CD8-positive, alpha-beta memory T cell (primary cell): ENCODE measurements at regions not wholly inside any gene's neighbourhood (a gene's known extent, or its start where the extent isn't known, plus 50 kb on each side); places are given as distances from the start of the nearest gene placed in this dataset.

ENCODE experiments used
- CTCF ChIA-PET: fragments of 350-600 bp; sonication (Branson Sonifier 250); formaldehyde crosslinking; loops from one replicate; lab custom pipeline; 2021; ENCODE audit warnings: antibody characterized with exemption; lab: Charles Lee
- POLR2A ChIA-PET: fragments of 350-600 bp; sonication (Branson Sonifier 250); formaldehyde crosslinking; loops from one replicate; lab custom pipeline; 2021; ENCODE audit warnings: antibody characterized with exemption; lab: Charles Lee
- DNase-seq, 5 donors: peaks; one replicate each; pipeline versions ENCODE4 v3.0.0 to v3.0.0-alpha.2; 2020 to 2022; ENCODE audit warnings: mixed read lengths in 1 of 5
- H3K27ac ChIP-seq: one replicate; pipeline ENCODE4 v1.7.0; 2013; ENCODE audit warnings: low read depth, mild to moderate bottlenecking, low read length, moderate library complexity
- H3K27me3 ChIP-seq: 2 replicates; pipeline ENCODE4 v1.7.0; 2013; ENCODE audit warnings: low read length, mild to moderate bottlenecking; ENCODE audit not compliant: insufficient read depth, poor library complexity, severe bottlenecking
- H3K36me3 ChIP-seq: 2 replicates; pipeline ENCODE4 v1.7.0; 2013; ENCODE audit warnings: mild to moderate bottlenecking, low read length, moderate library complexity; ENCODE audit not compliant: insufficient read depth
- H3K4me1 ChIP-seq: 2 replicates; pipeline ENCODE4 v1.7.0; 2013; ENCODE audit warnings: mild to moderate bottlenecking, low read length, moderate library complexity; ENCODE audit not compliant: insufficient read depth
- H3K4me3 ChIP-seq: 2 replicates; pipeline ENCODE4 v1.7.0; 2013; ENCODE audit warnings: mild to moderate bottlenecking, low read length
- H3K9me3 ChIP-seq: 2 replicates; pipeline ENCODE4 v1.7.0; 2013; ENCODE audit warnings: mild to moderate bottlenecking, low read length
- H3K27ac Mint-ChIP-seq, 8 donors: one replicate each; pipeline ENCODE4 v1.8.0; 2020 to 2021; ENCODE audit warnings: mixed read lengths in 8 of 8, mild to moderate bottlenecking in 6 of 8, inconsistent platforms in 3 of 8, moderate library complexity in 3 of 8
- H3K27me3 Mint-ChIP-seq, 2 donors: one replicate each; pipeline ENCODE4 v1.8.0; 2020 to 2021; ENCODE audit warnings: mixed read lengths in 2 of 2, mild to moderate bottlenecking in 1 of 2, moderate library complexity in 1 of 2
- H3K36me3 Mint-ChIP-seq, 3 donors: one replicate each; pipeline ENCODE4 v1.8.0; 2020 to 2021; ENCODE audit warnings: mixed read lengths in 3 of 3, inconsistent platforms in 1 of 3, mild to moderate bottlenecking in 1 of 3
- H3K4me1 Mint-ChIP-seq, 3 donors: one replicate each; pipeline ENCODE4 v1.8.0; 2020 to 2021; ENCODE audit warnings: mixed read lengths in 3 of 3, inconsistent platforms in 1 of 3, mild to moderate bottlenecking in 1 of 3
- H3K4me3 Mint-ChIP-seq, 7 donors: one replicate each; pipeline ENCODE4 v1.8.0; 2020 to 2021; ENCODE audit warnings: mixed read lengths in 7 of 7, mild to moderate bottlenecking in 6 of 7, moderate library complexity in 4 of 7, inconsistent platforms in 2 of 7
- H3K9me3 Mint-ChIP-seq, 5 donors: one replicate each; pipeline ENCODE4 v1.8.0; 2020 to 2022; ENCODE audit warnings: mixed read lengths in 5 of 5, mild to moderate bottlenecking in 3 of 5, moderate library complexity in 2 of 5, inconsistent platforms in 1 of 5

DNA sequence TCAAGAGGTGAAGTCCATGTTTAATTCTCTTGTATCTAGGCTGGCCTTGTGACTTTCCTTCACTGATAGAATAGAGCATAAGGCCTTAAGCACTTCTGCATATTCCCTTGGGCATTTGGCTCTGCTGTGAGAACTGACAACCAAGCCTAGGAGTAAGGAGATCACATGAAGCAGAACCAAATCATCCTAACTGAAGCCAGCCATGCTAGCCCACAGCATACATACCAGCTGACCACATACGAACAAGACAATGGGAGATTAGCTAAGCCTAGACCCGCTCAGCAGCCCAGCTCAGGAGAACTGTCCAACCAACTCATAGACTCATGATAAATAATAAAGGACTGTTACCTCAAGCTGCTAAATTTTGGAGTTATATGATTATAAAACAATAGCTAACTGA lies 114.6 kb upstream of the NEK7 start:
- peaks cover 0 to 2% (median 0%) of the 10 kb centered on the region in 5 donors for H3K9me3 Mint-ChIP-seq
- POLR2A ChIA-PET = no interaction called here
- no peaks in the 10 kb centered on the region for H3K36me3 ChIP-seq
- no peaks in the 10 kb centered on the region for H3K4me1 ChIP-seq
- CTCF ChIA-PET = no interaction called here
- DNase-seq = no peak
- H3K4me3 Mint-ChIP-seq = no peak overlapping the region
- no peaks in the 10 kb centered on the region for H3K27me3 Mint-ChIP-seq
- no peaks in the 10 kb centered on the region for H3K27me3 ChIP-seq
- H3K9me3 ChIP-seq = no peaks in the 10 kb centered on the region
- H3K27ac ChIP-seq = no peak overlapping the region
- peaks cover 0 to 4% (median 0%) of the 10 kb centered on the region in 3 donors for H3K36me3 Mint-ChIP-seq
- no peak overlapping the region for H3K4me3 ChIP-seq
- no peak overlapping the region for H3K27ac Mint-ChIP-seq
- H3K4me1 Mint-ChIP-seq = no peaks in the 10 kb centered on the region

DNA sequence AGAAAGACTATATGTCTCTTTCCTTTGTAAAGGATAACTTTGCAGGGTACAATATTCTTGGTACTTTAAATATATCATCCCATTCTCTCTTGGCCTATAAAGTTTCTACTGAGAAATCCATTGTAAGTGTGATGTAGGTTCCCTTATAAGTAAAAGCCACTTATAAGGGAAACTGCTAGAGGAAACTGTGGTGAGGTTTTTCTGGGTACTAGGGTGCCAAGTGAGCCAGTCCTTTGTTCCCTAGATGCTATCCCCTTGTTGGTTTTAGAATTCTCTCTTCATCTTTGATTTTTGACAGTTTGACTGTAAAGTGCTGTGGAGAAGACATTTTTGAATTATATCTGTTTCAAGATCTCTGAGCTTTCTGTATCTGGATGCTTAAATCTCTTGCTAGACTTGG lies 108.9 kb upstream of the NEK7 start:
- peak overlapping the region in 3 of 8 donors; percentile 8 to 32 (median 9) for H3K27ac Mint-ChIP-seq
- peaks cover 0 to 8% (median 0%) of the 10 kb centered on the region in 3 donors for H3K36me3 Mint-ChIP-seq
- ChIA-PET CTCF (no interaction called here), POLR2A (no interaction called here)
- Histone ChIP-seq H3K9me3 (no peaks in the 10 kb centered on the region), H3K27ac (no peak overlapping the region), H3K4me1 (no peaks in the 10 kb centered on the region), H3K36me3 (no peaks in the 10 kb centered on the region), H3K4me3 (no peak overlapping the region), H3K27me3 (no peaks in the 10 kb centered on the region)
- no peak overlapping the region for H3K4me3 Mint-ChIP-seq
- H3K27me3 Mint-ChIP-seq = no peaks in the 10 kb centered on the region
- peak in 1 of 5 donors; percentile 3 for DNase-seq
- peaks cover 9 to 17% (median 10%) of the 10 kb centered on the region in 3 donors for H3K4me1 Mint-ChIP-seq
- H3K9me3 Mint-ChIP-seq = peaks cover 0 to 4% (median 2%) of the 10 kb centered on the region in 5 donors

- Histone ChIP-seq H3K4me1 (no peaks in the 10 kb centered on the region), H3K36me3 (no peaks in the 10 kb centered on the region), H3K27ac (no peak overlapping the region), H3K27me3 (no peaks in the 10 kb centered on the region), H3K9me3 (no peaks in the 10 kb centered on the region), H3K4me3 (no peak overlapping the region)
- H3K9me3 Mint-ChIP-seq = peaks cover 0 to 2% (median 0%) of the 10 kb centered on the region in 5 donors
- CTCF ChIA-PET = no interaction called here
- DNase-seq = no peak
- POLR2A ChIA-PET = no interaction called here
- H3K36me3 Mint-ChIP-seq = peaks cover 0 to 3% (median 0%) of the 10 kb centered on the region in 3 donors
- H3K27ac Mint-ChIP-seq = no peak overlapping the region
- H3K27me3 Mint-ChIP-seq = no peaks in the 10 kb centered on the region
- peaks cover 0 to 6% (median 3%) of the 10 kb centered on the region in 3 donors for H3K4me1 Mint-ChIP-seq
- no peak overlapping the region for H3K4me3 Mint-ChIP-seq
Observed at GRCh38 chr1:198054510-198054909, 102.3 kb upstream of the NEK7 start.

DNA sequence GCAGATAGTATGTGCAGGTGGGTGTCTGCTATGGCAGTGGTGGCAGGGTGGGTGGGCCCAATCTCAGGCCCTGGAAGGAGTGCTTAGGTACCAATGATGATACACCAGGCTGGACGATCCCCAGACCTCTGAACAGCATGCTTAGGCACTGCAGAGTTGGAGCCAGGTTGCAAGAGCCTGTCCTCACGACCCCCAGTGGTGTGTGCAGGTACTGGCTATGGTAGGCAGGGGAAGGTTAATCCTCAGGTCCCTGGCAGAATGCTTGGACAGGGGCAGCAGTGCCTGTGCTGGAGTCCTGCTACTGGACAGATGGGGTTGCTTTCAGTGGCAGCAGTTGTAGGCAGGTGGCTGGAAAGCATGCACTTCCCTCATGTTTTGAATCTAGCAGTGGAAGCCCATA lies 100.5 kb upstream of the NEK7 start:
- H3K27ac ChIP-seq = no peak overlapping the region
- Mint-ChIP-seq H3K4me3 (no peak overlapping the region), H3K9me3 (no peaks in the 10 kb centered on the region), H3K27ac (no peak overlapping the region), H3K27me3 (peaks cover 1 to 7% of the 10 kb centered on the region in 2 donors), H3K4me1 (peaks cover 0 to 6% (median 3%) of the 10 kb centered on the region in 3 donors), H3K36me3 (peaks cover 0 to 3% (median 0%) of the 10 kb centered on the region in 3 donors)
- H3K27me3 ChIP-seq = no peaks in the 10 kb centered on the region
- no peaks in the 10 kb centered on the region for H3K36me3 ChIP-seq
- DNase-seq = no peak
- no peaks in the 10 kb centered on the region for H3K4me1 ChIP-seq
- CTCF ChIA-PET = no interaction called here
- POLR2A ChIA-PET = no interaction called here
- no peak overlapping the region for H3K4me3 ChIP-seq
- no peaks in the 10 kb centered on the region for H3K9me3 ChIP-seq

DNA sequence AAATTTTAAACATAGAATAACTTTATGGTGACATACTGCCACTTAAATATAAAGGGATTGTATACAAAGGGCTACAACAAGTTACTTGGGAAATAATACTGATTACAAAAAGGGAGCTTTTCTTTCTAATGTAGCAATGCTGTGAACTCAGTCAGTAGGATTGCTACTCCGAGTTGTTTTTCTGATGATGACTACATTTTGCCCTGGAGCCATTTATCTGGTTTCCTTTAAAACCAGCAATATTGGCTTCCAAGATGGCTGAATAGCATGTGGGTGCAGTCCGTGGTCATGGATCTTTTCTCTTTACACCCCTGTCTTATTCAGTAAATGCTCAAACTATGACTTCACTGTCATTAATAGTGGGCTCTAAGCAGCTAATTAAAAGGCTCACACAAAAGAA lies 92.6 kb upstream of the NEK7 start:
- Histone ChIP-seq H3K27me3 (no peaks in the 10 kb centered on the region), H3K9me3 (no peaks in the 10 kb centered on the region), H3K4me3 (no peak overlapping the region), H3K4me1 (no peaks in the 10 kb centered on the region), H3K36me3 (no peaks in the 10 kb centered on the region), H3K27ac (no peak overlapping the region)
- Mint-ChIP-seq H3K9me3 (no peaks in the 10 kb centered on the region), H3K36me3 (peaks cover 0 to 4% (median 0%) of the 10 kb centered on the region in 3 donors), H3K27ac (no peak overlapping the region), H3K4me1 (no peaks in the 10 kb centered on the region), H3K27me3 (peaks cover 6 to 25% of the 10 kb centered on the region in 2 donors), H3K4me3 (no peak overlapping the region)
- ChIA-PET CTCF (no interaction called here), POLR2A (no interaction called here)
- no peak for DNase-seq

- ChIA-PET POLR2A (no interaction called here), CTCF (no interaction called here)
- H3K4me1 ChIP-seq = no peaks in the 10 kb centered on the region
- peaks cover 14 to 27% of the 10 kb centered on the region in 2 donors for H3K27me3 Mint-ChIP-seq
- no peak for DNase-seq
- H3K36me3 Mint-ChIP-seq = no peaks in the 10 kb centered on the region
- no peak overlapping the region for H3K27ac Mint-ChIP-seq
- no peak overlapping the region for H3K4me3 ChIP-seq
- no peak overlapping the region for H3K4me3 Mint-ChIP-seq
- no peaks in the 10 kb centered on the region for H3K36me3 ChIP-seq
- H3K27me3 ChIP-seq = no peaks in the 10 kb centered on the region
- H3K4me1 Mint-ChIP-seq = no peaks in the 10 kb centered on the region
- H3K27ac ChIP-seq = no peak overlapping the region
- no peaks in the 10 kb centered on the region for H3K9me3 ChIP-seq
- no peaks in the 10 kb centered on the region for H3K9me3 Mint-ChIP-seq
Observed at GRCh38 chr1:198068285-198068684, 88.5 kb upstream of the NEK7 start.

DNA sequence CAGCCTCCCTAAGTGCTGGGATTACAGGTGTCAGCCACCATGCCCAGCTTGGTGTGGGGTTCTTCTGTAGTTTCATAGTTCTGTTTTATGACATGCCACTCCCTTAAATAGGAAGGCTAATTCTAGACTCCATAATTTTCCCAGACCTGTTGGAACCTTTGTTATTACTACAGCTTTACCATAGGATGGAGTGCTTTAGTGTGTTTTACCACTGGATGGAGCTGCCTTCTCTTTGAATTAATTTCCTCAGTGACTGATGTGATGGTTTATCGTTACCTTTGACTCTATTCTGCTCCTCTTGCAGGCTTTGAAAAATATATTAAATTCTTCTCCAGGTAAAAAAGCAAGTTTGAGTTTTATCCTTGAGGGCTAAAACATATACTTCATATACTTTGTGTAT lies 84.6 kb upstream of the NEK7 start:
- H3K27me3 ChIP-seq = no peaks in the 10 kb centered on the region
- peak overlapping the region in 1 of 8 donors; percentile 63 for H3K27ac Mint-ChIP-seq
- H3K9me3 ChIP-seq = no peaks in the 10 kb centered on the region
- H3K27ac ChIP-seq = no peak overlapping the region
- no peaks in the 10 kb centered on the region for H3K9me3 Mint-ChIP-seq
- no peaks in the 10 kb centered on the region for H3K4me1 Mint-ChIP-seq
- ChIA-PET POLR2A (no interaction called here), CTCF (no interaction called here)
- H3K27me3 Mint-ChIP-seq = peaks cover 26 to 49% of the 10 kb centered on the region in 2 donors
- no peaks in the 10 kb centered on the region for H3K36me3 ChIP-seq
- no peak for DNase-seq
- no peaks in the 10 kb centered on the region for H3K4me1 ChIP-seq
- no peak overlapping the region for H3K4me3 Mint-ChIP-seq
- H3K4me3 ChIP-seq = no peak overlapping the region
- H3K36me3 Mint-ChIP-seq = no peaks in the 10 kb centered on the region

DNA sequence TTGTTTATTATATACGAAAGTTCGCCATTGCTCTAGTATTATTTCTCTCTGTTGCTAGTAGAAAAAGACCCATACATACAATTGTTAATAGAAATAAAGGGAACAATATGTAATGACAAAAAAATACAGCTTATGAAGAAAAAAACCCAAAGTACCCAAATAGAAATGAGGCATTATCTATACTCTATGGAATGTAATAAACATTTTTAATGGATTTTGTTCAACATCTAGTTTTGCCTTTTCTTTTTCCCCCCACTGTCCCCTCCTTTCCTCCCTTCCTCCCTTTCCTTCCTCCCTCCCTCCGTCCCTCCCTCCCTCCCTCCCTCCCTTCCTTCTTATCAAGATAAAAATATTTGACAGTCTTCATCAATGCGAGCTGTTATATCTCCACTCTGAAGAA lies 81.5 kb upstream of the NEK7 start:
- H3K9me3 ChIP-seq = no peaks in the 10 kb centered on the region
- POLR2A ChIA-PET = no interaction called here
- no peak for DNase-seq
- Mint-ChIP-seq H3K4me3 (no peak overlapping the region), H3K4me1 (no peaks in the 10 kb centered on the region), H3K36me3 (peaks cover 0 to 9% (median 0%) of the 10 kb centered on the region in 3 donors), H3K27me3 (peaks cover 26 to 55% of the 10 kb centered on the region in 2 donors), H3K9me3 (peaks cover 0 to 5% (median 4%) of the 10 kb centered on the region in 5 donors), H3K27ac (no peak overlapping the region)
- no peak overlapping the region for H3K4me3 ChIP-seq
- no peaks in the 10 kb centered on the region for H3K4me1 ChIP-seq
- no peak overlapping the region for H3K27ac ChIP-seq
- CTCF ChIA-PET = no interaction called here
- no peaks in the 10 kb centered on the region for H3K27me3 ChIP-seq
- no peaks in the 10 kb centered on the region for H3K36me3 ChIP-seq
